ENCODE measurements at regions not wholly inside any gene's neighbourhood (a gene's known extent, or its start where the extent isn't known, plus 50 kb on each side); places are given as distances from the start of the nearest gene placed in this dataset.

- DNase-seq, result no peak
Observed at GRCh38 chr5:124581738-124582560, 164.5 kb downstream of the ZNF608 start.

- DNase-seq, result no peak
Observed at GRCh38 chr5:124580925-124581737, 165.3 kb downstream of the ZNF608 start.

GRCh38 chr5:124580512-124580911 is 165.9 kb downstream of the ZNF608 start:
- no peak for DNase-seq

GRCh38 chr5:124576848-124577409 is 169.5 kb downstream of the ZNF608 start:
- no peak for DNase-seq

- no peak for DNase-seq
Observed at GRCh38 chr5:124575725-124576124, 170.7 kb downstream of the ZNF608 start.

- DNase-seq, result no peak
Observed at GRCh38 chr5:124574521-124575436, 171.7 kb downstream of the ZNF608 start.

GRCh38 chr5:124572971-124573370 is 173.5 kb downstream of the ZNF608 start:
- no peak for DNase-seq

GRCh38 chr5:124570285-124571035 is 176.0 kb downstream of the ZNF608 start:
- no peak for DNase-seq

GRCh38 chr5:124566875-124567450 is 179.5 kb downstream of the ZNF608 start:
- no peak for DNase-seq

- no peak for DNase-seq
Observed at GRCh38 chr5:124561451-124561850, 185.0 kb downstream of the ZNF608 start.

GRCh38 chr5:124560370-124560769 is 186.1 kb downstream of the ZNF608 start:
- DNase-seq, result no peak

GRCh38 chr5:124557761-124558160 is 188.7 kb downstream of the ZNF608 start:
- no peak for DNase-seq

GRCh38 chr5:124554746-124555578 is 191.5 kb downstream of the ZNF608 start:
- no peak for DNase-seq

- no peak for DNase-seq
Observed at GRCh38 chr5:124553911-124554310, 192.5 kb downstream of the ZNF608 start.

- DNase-seq, result no peak
Observed at GRCh38 chr5:124552526-124552925, 193.9 kb downstream of the ZNF608 start.

GRCh38 chr5:124551939-124552279 is 194.5 kb downstream of the ZNF608 start:
- DNase-seq, result no peak

- DNase-seq, result no peak
Observed at GRCh38 chr5:124550731-124551130, 195.7 kb downstream of the ZNF608 start.

- no peak for DNase-seq
Observed at GRCh38 chr5:124549891-124550436, 196.5 kb downstream of the ZNF608 start.

- DNase-seq, result no peak
Observed at GRCh38 chr5:124546643-124547042, 199.8 kb downstream of the ZNF608 start.

- DNase-seq, result no peak
Observed at GRCh38 chr5:124544366-124545055, 201.9 kb downstream of the ZNF608 start.

Data from activated CD4-positive, alpha-beta T cell treated with anti-CD3 and anti-CD28 coated beads, Interleukin-10, Interleukin-2, amounts not matched to agents 100 ng/mL and 50 ng/mL, durations not matched to agents 16 hours and 8 hours (primary cell).